DOHH2 (cell line): ENCODE measurements at regions not wholly inside any gene's neighbourhood (a gene's known extent, or its start where the extent isn't known, plus 50 kb on each side); places are given as distances from the start of the nearest gene placed in this dataset.

ENCODE experiments used
- EZH2phosphoT487 ChIP-seq: fragments of 200-600 bp; sonication (generic); IDR thresholded peaks from 2 replicates; pipeline ENCODE4 v1.6.1; 2017; ENCODE audit warnings: borderline replicate concordance, mild to moderate bottlenecking, antibody characterized with exemption, low read length, moderate library complexity, mixed read lengths
- TF ChIP-seq, protein P1 (sequence below): fragments of 200-600 bp; sonication (generic); IDR thresholded peaks from one replicate; pipeline ENCODE4 v1.5.1; 2014; ENCODE audit warnings: antibody characterized with exemption, mild to moderate bottlenecking, low read depth, low read length; ENCODE audit not compliant: poor library complexity, severe bottlenecking

DNA sequence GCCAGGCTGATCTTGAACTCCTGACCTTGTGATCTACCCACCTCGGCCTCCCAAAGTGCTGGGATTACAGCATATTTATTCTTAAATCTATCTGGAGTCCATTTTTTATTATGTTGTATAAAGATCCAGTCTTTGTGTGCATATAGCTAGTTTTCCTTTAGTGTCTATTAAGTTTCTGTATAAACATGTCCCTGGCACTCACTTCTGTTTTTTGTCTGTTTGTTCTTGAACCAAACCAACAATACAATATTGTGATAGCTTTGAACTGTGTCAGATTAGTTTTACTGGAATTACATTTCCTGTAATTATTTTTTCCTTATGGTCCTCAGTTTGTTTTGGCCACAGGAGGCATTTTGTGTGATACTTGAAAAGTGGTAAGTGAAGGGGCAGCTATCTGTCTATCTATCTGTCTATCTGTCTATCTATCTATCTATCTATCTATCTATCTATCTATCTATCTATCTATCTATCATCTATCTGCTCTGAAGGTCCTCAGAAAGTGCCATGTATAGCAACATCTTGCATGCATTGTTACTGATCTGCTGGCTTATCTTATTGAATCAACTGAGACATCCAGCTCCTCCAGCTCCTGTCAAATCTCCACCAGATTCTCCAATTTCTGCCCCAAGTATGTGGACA is 70.9 kb upstream of the ACVR1 start:
- TF ChIP-seq, protein P1, sequence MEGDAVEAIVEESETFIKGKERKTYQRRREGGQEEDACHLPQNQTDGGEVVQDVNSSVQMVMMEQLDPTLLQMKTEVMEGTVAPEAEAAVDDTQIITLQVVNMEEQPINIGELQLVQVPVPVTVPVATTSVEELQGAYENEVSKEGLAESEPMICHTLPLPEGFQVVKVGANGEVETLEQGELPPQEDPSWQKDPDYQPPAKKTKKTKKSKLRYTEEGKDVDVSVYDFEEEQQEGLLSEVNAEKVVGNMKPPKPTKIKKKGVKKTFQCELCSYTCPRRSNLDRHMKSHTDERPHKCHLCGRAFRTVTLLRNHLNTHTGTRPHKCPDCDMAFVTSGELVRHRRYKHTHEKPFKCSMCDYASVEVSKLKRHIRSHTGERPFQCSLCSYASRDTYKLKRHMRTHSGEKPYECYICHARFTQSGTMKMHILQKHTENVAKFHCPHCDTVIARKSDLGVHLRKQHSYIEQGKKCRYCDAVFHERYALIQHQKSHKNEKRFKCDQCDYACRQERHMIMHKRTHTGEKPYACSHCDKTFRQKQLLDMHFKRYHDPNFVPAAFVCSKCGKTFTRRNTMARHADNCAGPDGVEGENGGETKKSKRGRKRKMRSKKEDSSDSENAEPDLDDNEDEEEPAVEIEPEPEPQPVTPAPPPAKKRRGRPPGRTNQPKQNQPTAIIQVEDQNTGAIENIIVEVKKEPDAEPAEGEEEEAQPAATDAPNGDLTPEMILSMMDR = no peak
- no peak for TF ChIP-seq EZH2phosphoT487
